Activated naive CD8-positive, alpha-beta T cell treated with anti-CD3 and anti-CD28 coated beads for 36 hours (primary cell): ENCODE measurements at regions not wholly inside any gene's neighbourhood (a gene's known extent, or its start where the extent isn't known, plus 50 kb on each side); places are given as distances from the start of the nearest gene placed in this dataset.
"Not testable (repeated sequence)": the region's sequence is repeated elsewhere in the genome, so short reads cannot be mapped to it uniquely, and the experiment has no call there.

ENCODE experiments used
- DNase-seq: peaks from one replicate; pipeline ENCODE4 v3.0.0; 2021
- H3K27ac Mint-ChIP-seq: one replicate; pipeline ENCODE4 v1.8.0; 2022; ENCODE audit warnings: mild to moderate bottlenecking, moderate library complexity, mixed read lengths
- H3K27me3 Mint-ChIP-seq: one replicate; pipeline ENCODE4 v1.8.0; 2022; ENCODE audit warnings: mild to moderate bottlenecking, mixed read lengths
- H3K36me3 Mint-ChIP-seq: one replicate; pipeline ENCODE4 v1.8.0; 2021; ENCODE audit warnings: mild to moderate bottlenecking, mixed read lengths
- H3K4me1 Mint-ChIP-seq: one replicate; pipeline ENCODE4 v1.8.0; 2021; ENCODE audit warnings: mixed read lengths
- H3K4me3 Mint-ChIP-seq: one replicate; pipeline ENCODE4 v1.8.0; 2022; ENCODE audit warnings: mild to moderate bottlenecking, moderate library complexity, mixed read lengths
- H3K9me3 Mint-ChIP-seq: one replicate; pipeline ENCODE4 v1.8.0; 2022; ENCODE audit warnings: mixed read lengths

DNA sequence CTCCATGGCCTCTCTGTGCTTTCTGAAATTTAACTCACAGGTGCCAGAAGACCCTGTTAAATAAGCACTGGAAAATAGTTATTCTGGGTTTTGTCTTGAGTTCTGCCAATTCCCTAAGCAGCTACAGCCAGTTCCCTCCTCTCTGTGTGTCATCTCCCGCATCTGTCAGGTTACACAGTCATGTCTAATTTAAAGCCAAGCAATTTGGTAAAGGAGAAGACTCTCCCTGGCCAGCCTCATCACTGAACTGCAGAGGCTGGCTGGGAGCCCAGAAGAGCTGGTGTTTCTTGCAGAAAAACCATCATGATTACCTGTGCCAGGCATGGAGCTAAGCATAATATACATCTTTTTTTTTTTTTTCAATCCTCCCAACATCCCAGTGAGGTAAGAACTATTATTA is 141.3 kb upstream of the ZNF366 start:
- no peak for DNase-seq
- no peak overlapping the region for H3K27ac Mint-ChIP-seq
- H3K4me1 Mint-ChIP-seq = no peaks in the 10 kb centered on the region
- no peaks in the 10 kb centered on the region for H3K36me3 Mint-ChIP-seq
- no peaks in the 10 kb centered on the region for H3K27me3 Mint-ChIP-seq
- no peak overlapping the region for H3K4me3 Mint-ChIP-seq
- H3K9me3 Mint-ChIP-seq = no peaks in the 10 kb centered on the region

DNA sequence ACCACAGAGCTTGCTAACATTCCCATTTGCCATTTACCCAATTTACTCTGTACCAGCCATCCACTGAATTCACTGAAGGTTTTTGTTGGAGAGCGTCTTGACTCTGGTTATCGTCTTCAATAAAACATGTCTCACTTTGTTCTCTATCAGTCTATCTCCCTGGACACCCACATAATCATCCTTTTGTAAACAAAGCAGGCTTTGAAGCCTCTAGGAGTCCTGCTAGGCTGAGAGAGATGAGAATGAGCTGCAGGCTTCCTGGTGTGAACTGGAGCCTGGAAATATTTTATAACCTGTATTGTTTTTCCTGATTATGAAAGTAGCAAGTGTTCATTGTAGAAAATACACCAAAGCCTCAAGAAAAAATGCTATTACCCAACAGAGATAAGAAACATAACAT is 140.6 kb upstream of the ZNF366 start:
- Mint-ChIP-seq H3K27ac (no peak overlapping the region), H3K27me3 (no peaks in the 10 kb centered on the region), H3K4me3 (no peak overlapping the region), H3K4me1 (no peaks in the 10 kb centered on the region), H3K9me3 (no peaks in the 10 kb centered on the region), H3K36me3 (no peaks in the 10 kb centered on the region)
- DNase-seq = no peak

- H3K27me3 Mint-ChIP-seq = no peaks in the 10 kb centered on the region
- H3K9me3 Mint-ChIP-seq = no peaks in the 10 kb centered on the region
- no peak overlapping the region for H3K4me3 Mint-ChIP-seq
- H3K27ac Mint-ChIP-seq = no peak overlapping the region
- H3K36me3 Mint-ChIP-seq = no peaks in the 10 kb centered on the region
- H3K4me1 Mint-ChIP-seq = no peaks in the 10 kb centered on the region
- DNase-seq = no peak
Measured at GRCh38 chr5:72646246-72646866, 139.1 kb upstream of the ZNF366 start.

GRCh38 chr5:72645064-72645846 is 138.0 kb upstream of the ZNF366 start:
- Mint-ChIP-seq H3K4me1 (no peaks in the 10 kb centered on the region), H3K27me3 (no peaks in the 10 kb centered on the region), H3K27ac (no peak overlapping the region), H3K9me3 (no peaks in the 10 kb centered on the region), H3K4me3 (no peak overlapping the region), H3K36me3 (no peaks in the 10 kb centered on the region)
- DNase-seq = no peak

- H3K4me3 Mint-ChIP-seq = no peak overlapping the region
- no peaks in the 10 kb centered on the region for H3K36me3 Mint-ChIP-seq
- no peaks in the 10 kb centered on the region for H3K27me3 Mint-ChIP-seq
- no peaks in the 10 kb centered on the region for H3K4me1 Mint-ChIP-seq
- H3K27ac Mint-ChIP-seq = no peak overlapping the region
- no peak for DNase-seq
- no peaks in the 10 kb centered on the region for H3K9me3 Mint-ChIP-seq
Measured at GRCh38 chr5:72644296-72644695, 137.1 kb upstream of the ZNF366 start.

DNA sequence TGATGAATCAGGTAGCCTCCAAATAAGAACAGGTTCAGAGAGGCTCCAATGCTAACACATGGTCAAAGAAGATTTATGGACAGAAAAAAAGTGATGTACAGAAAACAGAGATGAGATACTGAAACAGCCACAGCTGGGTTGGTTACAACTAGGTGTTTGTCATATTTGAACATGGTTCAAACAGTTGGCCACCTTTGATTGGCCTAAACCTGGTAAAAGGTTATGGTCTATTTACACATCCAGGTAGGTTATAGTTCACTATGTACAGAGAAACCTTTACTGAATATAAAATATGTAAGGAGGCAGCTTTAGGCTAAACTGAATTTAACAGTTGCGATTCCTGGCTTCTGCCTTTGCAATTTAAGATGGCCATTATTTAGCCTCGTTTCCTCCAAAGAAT is 134.0 kb upstream of the ZNF366 start:
- Mint-ChIP-seq H3K9me3 (no peaks in the 10 kb centered on the region), H3K4me1 (no peaks in the 10 kb centered on the region), H3K27me3 (no peaks in the 10 kb centered on the region), H3K36me3 (no peaks in the 10 kb centered on the region), H3K27ac (no peak overlapping the region), H3K4me3 (no peak overlapping the region)
- no peak for DNase-seq

GRCh38 chr5:72637058-72637457 is 129.8 kb upstream of the ZNF366 start:
- no peak for DNase-seq
- Mint-ChIP-seq H3K36me3 (no peaks in the 10 kb centered on the region), H3K9me3 (no peaks in the 10 kb centered on the region), H3K4me1 (no peaks in the 10 kb centered on the region), H3K27ac (no peak overlapping the region), H3K27me3 (no peaks in the 10 kb centered on the region), H3K4me3 (no peak overlapping the region)

DNA sequence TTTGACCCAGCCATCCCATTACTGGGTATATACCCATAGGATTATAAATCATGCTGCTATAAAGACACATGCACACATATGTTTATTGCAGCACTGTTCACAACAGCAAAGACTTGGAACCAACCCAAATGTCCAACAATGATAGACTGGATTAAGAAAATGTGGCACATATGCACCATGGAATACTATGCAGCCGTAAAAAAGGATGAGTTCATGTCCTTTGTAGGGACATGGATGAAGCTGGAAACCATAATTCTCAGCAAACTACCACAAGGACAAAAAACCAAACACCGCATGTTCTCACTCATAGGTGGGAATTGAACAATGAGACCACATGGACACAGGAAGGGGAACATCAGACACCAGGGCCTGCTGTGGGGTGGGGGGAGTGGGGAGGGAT is 129.4 kb upstream of the ZNF366 start:
- H3K27me3 Mint-ChIP-seq, DNase-seq, H3K36me3 Mint-ChIP-seq, H3K9me3 Mint-ChIP-seq, H3K27ac Mint-ChIP-seq, H3K4me1 Mint-ChIP-seq, H3K4me3 Mint-ChIP-seq: not testable (repeated sequence)

- no peak for DNase-seq
Measured at GRCh38 chr5:72634444-72634843, 127.2 kb upstream of the ZNF366 start.

DNA sequence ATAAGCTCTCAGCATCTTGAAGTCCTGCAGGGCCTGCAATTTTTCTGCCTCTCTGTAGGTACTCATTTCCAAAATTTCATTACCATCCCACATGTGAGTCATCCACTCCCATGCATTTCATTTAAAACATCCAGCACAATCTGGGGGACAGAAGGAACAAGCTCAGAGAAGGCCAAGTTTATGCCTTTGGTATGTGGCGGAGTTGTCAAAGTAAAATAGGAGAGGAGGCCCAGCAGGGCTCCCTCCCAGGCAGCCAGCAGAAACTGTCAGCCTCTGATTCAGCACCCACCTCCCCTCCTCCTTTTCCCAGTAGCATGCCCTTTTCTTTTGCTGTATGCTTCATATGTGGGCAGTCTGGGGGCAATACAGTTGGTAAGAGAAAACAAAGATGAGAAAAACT is 126.4 kb upstream of the ZNF366 start:
- H3K27me3 Mint-ChIP-seq = no peaks in the 10 kb centered on the region
- no peaks in the 10 kb centered on the region for H3K36me3 Mint-ChIP-seq
- H3K27ac Mint-ChIP-seq = no peak overlapping the region
- no peak for DNase-seq
- H3K4me3 Mint-ChIP-seq = no peak overlapping the region
- no peaks in the 10 kb centered on the region for H3K9me3 Mint-ChIP-seq
- H3K4me1 Mint-ChIP-seq = no peaks in the 10 kb centered on the region

More at GRCh38 chr5:72634444-72634843, 127.2 kb upstream of the ZNF366 start:
- H3K36me3 Mint-ChIP-seq = no peaks in the 10 kb centered on the region
- no peaks in the 10 kb centered on the region for H3K9me3 Mint-ChIP-seq
- no peaks in the 10 kb centered on the region for H3K4me1 Mint-ChIP-seq
- H3K27me3 Mint-ChIP-seq = no peaks in the 10 kb centered on the region
- H3K27ac Mint-ChIP-seq = no peak overlapping the region
- no peak overlapping the region for H3K4me3 Mint-ChIP-seq

- Mint-ChIP-seq H3K4me3 (no peak overlapping the region), H3K27ac (no peak overlapping the region), H3K4me1 (no peaks in the 10 kb centered on the region), H3K27me3 (no peaks in the 10 kb centered on the region), H3K9me3 (no peaks in the 10 kb centered on the region), H3K36me3 (no peaks in the 10 kb centered on the region)
- DNase-seq = no peak
Measured at GRCh38 chr5:72633041-72633445, 125.8 kb upstream of the ZNF366 start.

GRCh38 chr5:72630721-72631120 is 123.5 kb upstream of the ZNF366 start:
- DNase-seq = no peak
- Mint-ChIP-seq H3K36me3 (no peaks in the 10 kb centered on the region), H3K27ac (no peak overlapping the region), H3K9me3 (no peaks in the 10 kb centered on the region), H3K27me3 (peaks cover 7% of the 10 kb centered on the region), H3K4me3 (no peak overlapping the region), H3K4me1 (no peaks in the 10 kb centered on the region)

GRCh38 chr5:72630081-72630480 is 122.9 kb upstream of the ZNF366 start:
- H3K27ac Mint-ChIP-seq = no peak overlapping the region
- no peak overlapping the region for H3K4me3 Mint-ChIP-seq
- no peaks in the 10 kb centered on the region for H3K4me1 Mint-ChIP-seq
- DNase-seq = no peak
- no peaks in the 10 kb centered on the region for H3K9me3 Mint-ChIP-seq
- no peaks in the 10 kb centered on the region for H3K36me3 Mint-ChIP-seq
- H3K27me3 Mint-ChIP-seq = peaks cover 10% of the 10 kb centered on the region

- Mint-ChIP-seq H3K36me3 (no peaks in the 10 kb centered on the region), H3K4me3 (no peak overlapping the region), H3K27me3 (peaks cover 17% of the 10 kb centered on the region), H3K9me3 (no peaks in the 10 kb centered on the region), H3K4me1 (no peaks in the 10 kb centered on the region), H3K27ac (no peak overlapping the region)
- no peak for DNase-seq
Measured at GRCh38 chr5:72628771-72629371, 121.7 kb upstream of the ZNF366 start.

- no peak overlapping the region for H3K27ac Mint-ChIP-seq
- no peaks in the 10 kb centered on the region for H3K9me3 Mint-ChIP-seq
Measured at GRCh38 chr5:72625332-72625731, 118.1 kb upstream of the ZNF366 start.

More at GRCh38 chr5:72625332-72625731, 118.1 kb upstream of the ZNF366 start:
- DNase-seq = no peak
- no peak overlapping the region for H3K4me3 Mint-ChIP-seq
- H3K4me1 Mint-ChIP-seq = no peaks in the 10 kb centered on the region
- no peaks in the 10 kb centered on the region for H3K36me3 Mint-ChIP-seq
- peaks cover 19% of the 10 kb centered on the region for H3K27me3 Mint-ChIP-seq
